ENCODE measurements at regions not wholly inside any gene's neighbourhood (a gene's known extent, or its start where the extent isn't known, plus 50 kb on each side); places are given as distances from the start of the nearest gene placed in this dataset.
"Not testable (repeated sequence)": the region's sequence is repeated elsewhere in the genome, so short reads cannot be mapped to it uniquely, and the experiment has no call there.

- not testable (repeated sequence) for DNase-seq (ENCODE audit: low read depth)
Measured at GRCh38 chr9:63812822-63813221, 1472.2 kb downstream of the FOXD4L5 start.

GRCh38 chr9:63804205-63804604 lies 1480.8 kb downstream of the FOXD4L5 start:
- not testable (repeated sequence) for DNase-seq (ENCODE audit: low read depth)

- not testable (repeated sequence) for DNase-seq (ENCODE audit: low read depth)
Measured at GRCh38 chr9:63794081-63794685, 1490.8 kb downstream of the FOXD4L5 start.

- not testable (repeated sequence) for DNase-seq (ENCODE audit: low read depth)
Measured at GRCh38 chr9:63787454-63787853, 1497.6 kb downstream of the FOXD4L5 start.

- DNase-seq (ENCODE audit: low read depth), result not testable (repeated sequence)
Measured at GRCh38 chr9:63785059-63785458, 1500.0 kb downstream of the FOXD4L5 start.

GRCh38 chr9:63784421-63784820 lies 1500.6 kb downstream of the FOXD4L5 start:
- not testable (repeated sequence) for DNase-seq (ENCODE audit: low read depth)

GRCh38 chr9:63781817-63782439 lies 1503.1 kb downstream of the FOXD4L5 start:
- DNase-seq (ENCODE audit: low read depth), result not testable (repeated sequence)

- not testable (repeated sequence) for DNase-seq (ENCODE audit: low read depth)
Measured at GRCh38 chr9:63781390-63781789, 1503.6 kb downstream of the FOXD4L5 start.

GRCh38 chr9:63776220-63776619 lies 1508.8 kb downstream of the FOXD4L5 start:
- DNase-seq (ENCODE audit: low read depth), result not testable (repeated sequence)

- DNase-seq (ENCODE audit: low read depth), result not testable (repeated sequence)
Measured at GRCh38 chr9:63775092-63775426, 1510.0 kb downstream of the FOXD4L5 start.

GRCh38 chr9:63774369-63775091 lies 1510.5 kb downstream of the FOXD4L5 start:
- not testable (repeated sequence) for DNase-seq (ENCODE audit: low read depth)

- DNase-seq (ENCODE audit: low read depth), result not testable (repeated sequence)
Measured at GRCh38 chr9:63762230-63762629, 1522.8 kb downstream of the FOXD4L5 start.

GRCh38 chr9:63729021-63729420 lies 1556.0 kb downstream of the FOXD4L5 start:
- not testable (repeated sequence) for DNase-seq (ENCODE audit: low read depth)

GRCh38 chr9:63728287-63728686 lies 1556.7 kb downstream of the FOXD4L5 start:
- DNase-seq (ENCODE audit: low read depth), result no peak

- DNase-seq (ENCODE audit: low read depth), result not testable (repeated sequence)
Measured at GRCh38 chr9:63708285-63708684, 1576.7 kb downstream of the FOXD4L5 start.

- not testable (repeated sequence) for DNase-seq (ENCODE audit: low read depth)
Measured at GRCh38 chr9:63704456-63704855, 1580.6 kb downstream of the FOXD4L5 start.

GRCh38 chr9:63703670-63704069 lies 1581.3 kb downstream of the FOXD4L5 start:
- DNase-seq (ENCODE audit: low read depth), result not testable (repeated sequence)

- DNase-seq (ENCODE audit: low read depth), result not testable (repeated sequence)
Measured at GRCh38 chr9:63703138-63703665, 1581.8 kb downstream of the FOXD4L5 start.
